ENCODE measurements at regions not wholly inside any gene's neighbourhood (a gene's known extent, or its start where the extent isn't known, plus 50 kb on each side); places are given as distances from the start of the nearest gene placed in this dataset.

- DNase-seq (ENCODE audit: low spot score in 2 of 2): no peak
- H3K4me3 ChIP-seq: no peak overlapping the region
- H3K27ac ChIP-seq: no peak overlapping the region
- TF ChIP-seq CTCF (IDR thresholded peaks at IDR 0.05) (no peak), POLR2A (IDR thresholded peaks at IDR 0.05) (no peak), POLR2AphosphoS5 (IDR thresholded peaks at IDR 0.05) (no peak)
- H3K36me3 ChIP-seq: no peaks in the 10 kb centered on the region
- intact Hi-C loops (cut with DNase I; ENCODE audit: low total_unique reads): no loop called here
- H3K9me3 ChIP-seq: peaks cover 0 to 5% of the 10 kb centered on the region in 2 donors
- H3K4me1 ChIP-seq: no peaks in the 10 kb centered on the region
- H3K27me3 ChIP-seq: no peaks in the 10 kb centered on the region
Measured at GRCh38 chr2:114185501-114185900, 256.9 kb upstream of the DPP10 start.

GRCh38 chr2:114192362-114192761, 250.1 kb upstream of the DPP10 start:
- H3K4me3 ChIP-seq: no peak overlapping the region

GRCh38 chr2:114201781-114202180, 240.7 kb upstream of the DPP10 start:
- Histone ChIP-seq H3K36me3 (no peaks in the 10 kb centered on the region), H3K27me3 (no peaks in the 10 kb centered on the region), H3K9me3 (no peaks in the 10 kb centered on the region), H3K27ac (no peak overlapping the region), H3K4me3 (no peak overlapping the region), H3K4me1 (no peaks in the 10 kb centered on the region)
- intact Hi-C loops (cut with DNase I; ENCODE audit: low total_unique reads): no loop called here
- no peak for DNase-seq (ENCODE audit: low spot score in 2 of 2)
- TF ChIP-seq POLR2A (IDR thresholded peaks at IDR 0.05) (no peak), POLR2AphosphoS5 (IDR thresholded peaks at IDR 0.05) (no peak), CTCF (IDR thresholded peaks at IDR 0.05) (no peak)

More at GRCh38 chr2:114192362-114192761, 250.1 kb upstream of the DPP10 start:
- H3K27ac ChIP-seq: no peak overlapping the region
- TF ChIP-seq POLR2AphosphoS5 (IDR thresholded peaks at IDR 0.05) (no peak), CTCF (IDR thresholded peaks at IDR 0.05) (no peak), POLR2A (IDR thresholded peaks at IDR 0.05) (no peak)
- intact Hi-C loops (cut with DNase I; ENCODE audit: low total_unique reads): no loop called here
- H3K36me3 ChIP-seq: no peaks in the 10 kb centered on the region
- H3K9me3 ChIP-seq: no peaks in the 10 kb centered on the region
- no peak for DNase-seq (ENCODE audit: low spot score in 2 of 2)
- H3K27me3 ChIP-seq: no peaks in the 10 kb centered on the region
- no peaks in the 10 kb centered on the region for H3K4me1 ChIP-seq

DNA sequence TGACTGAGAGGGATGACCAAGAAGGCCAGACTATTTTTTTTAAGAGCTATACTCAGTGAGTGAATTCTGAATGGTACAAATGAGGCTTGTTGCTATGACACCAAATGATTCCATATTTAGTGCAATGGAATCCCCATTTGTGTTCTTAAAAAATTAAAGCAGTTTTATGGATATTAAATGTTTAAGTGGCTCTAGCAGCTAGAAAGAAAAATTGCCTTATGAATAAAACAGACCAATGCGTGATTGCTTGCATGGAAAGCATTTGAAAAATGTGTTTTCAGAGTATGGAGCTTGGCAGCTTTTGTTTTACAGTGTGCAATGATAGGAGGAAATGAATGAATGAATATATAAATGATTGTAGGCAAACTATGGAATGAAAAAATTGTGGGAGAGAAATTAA, 238.8 kb upstream of the DPP10 start:
- Histone ChIP-seq H3K36me3 (no peaks in the 10 kb centered on the region), H3K27me3 (no peaks in the 10 kb centered on the region), H3K27ac (no peak overlapping the region), H3K4me3 (no peak overlapping the region), H3K9me3 (no peaks in the 10 kb centered on the region), H3K4me1 (no peaks in the 10 kb centered on the region)
- no peak for TF ChIP-seq CTCF (IDR thresholded peaks at IDR 0.05)
- TF ChIP-seq POLR2AphosphoS5 (IDR thresholded peaks at IDR 0.05): no peak
- no peak for TF ChIP-seq POLR2A (IDR thresholded peaks at IDR 0.05)
- no peak for DNase-seq (ENCODE audit: low spot score in 2 of 2)
- intact Hi-C loops (cut with DNase I; ENCODE audit: low total_unique reads): no loop called here

- Histone ChIP-seq H3K4me1 (no peaks in the 10 kb centered on the region), H3K9me3 (no peaks in the 10 kb centered on the region), H3K27ac (no peak overlapping the region), H3K36me3 (no peaks in the 10 kb centered on the region), H3K4me3 (no peak overlapping the region), H3K27me3 (no peaks in the 10 kb centered on the region)
- intact Hi-C loops (cut with DNase I; ENCODE audit: low total_unique reads): no loop called here
- TF ChIP-seq CTCF (IDR thresholded peaks at IDR 0.05): no peak
- TF ChIP-seq POLR2A (IDR thresholded peaks at IDR 0.05): no peak
- no peak for TF ChIP-seq POLR2AphosphoS5 (IDR thresholded peaks at IDR 0.05)
- DNase-seq (ENCODE audit: low spot score in 2 of 2): no peak
Measured at GRCh38 chr2:114213808-114214207, 228.6 kb upstream of the DPP10 start.
